Loucy (cell line): ENCODE measurements at regions not wholly inside any gene's neighbourhood (a gene's known extent, or its start where the extent isn't known, plus 50 kb on each side); places are given as distances from the start of the nearest gene placed in this dataset.

Source experiments
- EZH2phosphoT487 ChIP-seq: fragments of 200-600 bp; IDR thresholded peaks from 2 replicates; pipeline ENCODE4 v1.6.1; 2018; ENCODE audit warnings: antibody characterized with exemption, mild to moderate bottlenecking, moderate library complexity, borderline replicate concordance
- TF ChIP-seq, protein P1 (sequence below): fragments of 200-600 bp; sonication (generic); conservative IDR thresholded peaks from 2 replicates; pipeline ENCODE4 v1.5.1; 2014; ENCODE audit warnings: mild to moderate bottlenecking, antibody characterized with exemption, low read length

DNA sequence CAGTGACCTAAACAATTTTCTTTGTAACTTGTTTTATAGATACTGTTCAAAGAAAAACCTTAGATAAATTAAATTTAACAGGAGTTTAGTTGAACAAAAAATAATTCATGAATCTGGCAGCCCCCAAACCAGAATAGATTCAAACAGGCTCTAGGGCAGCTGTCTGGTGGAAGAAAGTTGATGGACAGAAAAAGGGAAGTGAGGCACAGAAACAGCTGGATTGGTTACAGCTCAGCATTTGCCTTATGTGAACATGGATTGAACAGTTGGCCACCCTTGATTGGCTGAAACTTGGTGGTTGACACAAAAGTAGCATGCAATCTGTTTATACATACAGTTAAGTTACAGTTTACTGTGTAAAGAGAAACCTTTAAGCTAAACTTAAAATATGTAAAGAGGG lies 954.3 kb upstream of the FLRT2 start:
- TF ChIP-seq, protein P1, sequence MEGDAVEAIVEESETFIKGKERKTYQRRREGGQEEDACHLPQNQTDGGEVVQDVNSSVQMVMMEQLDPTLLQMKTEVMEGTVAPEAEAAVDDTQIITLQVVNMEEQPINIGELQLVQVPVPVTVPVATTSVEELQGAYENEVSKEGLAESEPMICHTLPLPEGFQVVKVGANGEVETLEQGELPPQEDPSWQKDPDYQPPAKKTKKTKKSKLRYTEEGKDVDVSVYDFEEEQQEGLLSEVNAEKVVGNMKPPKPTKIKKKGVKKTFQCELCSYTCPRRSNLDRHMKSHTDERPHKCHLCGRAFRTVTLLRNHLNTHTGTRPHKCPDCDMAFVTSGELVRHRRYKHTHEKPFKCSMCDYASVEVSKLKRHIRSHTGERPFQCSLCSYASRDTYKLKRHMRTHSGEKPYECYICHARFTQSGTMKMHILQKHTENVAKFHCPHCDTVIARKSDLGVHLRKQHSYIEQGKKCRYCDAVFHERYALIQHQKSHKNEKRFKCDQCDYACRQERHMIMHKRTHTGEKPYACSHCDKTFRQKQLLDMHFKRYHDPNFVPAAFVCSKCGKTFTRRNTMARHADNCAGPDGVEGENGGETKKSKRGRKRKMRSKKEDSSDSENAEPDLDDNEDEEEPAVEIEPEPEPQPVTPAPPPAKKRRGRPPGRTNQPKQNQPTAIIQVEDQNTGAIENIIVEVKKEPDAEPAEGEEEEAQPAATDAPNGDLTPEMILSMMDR: no peak
- TF ChIP-seq EZH2phosphoT487: no peak
